ENCODE measurements at regions not wholly inside any gene's neighbourhood (a gene's known extent, or its start where the extent isn't known, plus 50 kb on each side); places are given as distances from the start of the nearest gene placed in this dataset.
"Not testable (repeated sequence)": the region's sequence is repeated elsewhere in the genome, so short reads cannot be mapped to it uniquely, and the experiment has no call there.

DNA sequence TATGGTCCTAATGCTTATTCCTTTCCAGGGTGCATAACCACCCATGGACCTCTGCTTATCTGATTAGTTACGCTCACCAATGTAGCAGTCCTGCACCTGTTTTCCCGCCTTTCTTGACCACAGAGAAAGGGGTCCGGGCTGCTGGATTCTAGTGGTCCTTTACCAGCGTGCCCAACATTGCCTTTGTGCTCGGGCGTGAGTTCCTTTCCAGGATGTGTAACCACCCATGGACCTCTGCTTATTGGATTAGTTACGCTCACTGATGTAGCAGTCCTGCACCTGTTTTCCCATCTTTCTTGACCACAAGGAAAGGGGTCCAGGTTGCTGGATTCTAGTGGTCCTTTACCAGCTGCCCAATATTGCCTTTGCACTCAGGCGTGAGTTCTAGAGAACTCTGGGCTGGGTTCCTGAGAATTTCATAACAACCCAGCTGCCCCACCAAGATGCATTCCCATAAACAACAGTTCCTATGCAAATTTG lies 267.6 kb upstream of the PODXL start:
- TF ChIP-seq, protein P1, sequence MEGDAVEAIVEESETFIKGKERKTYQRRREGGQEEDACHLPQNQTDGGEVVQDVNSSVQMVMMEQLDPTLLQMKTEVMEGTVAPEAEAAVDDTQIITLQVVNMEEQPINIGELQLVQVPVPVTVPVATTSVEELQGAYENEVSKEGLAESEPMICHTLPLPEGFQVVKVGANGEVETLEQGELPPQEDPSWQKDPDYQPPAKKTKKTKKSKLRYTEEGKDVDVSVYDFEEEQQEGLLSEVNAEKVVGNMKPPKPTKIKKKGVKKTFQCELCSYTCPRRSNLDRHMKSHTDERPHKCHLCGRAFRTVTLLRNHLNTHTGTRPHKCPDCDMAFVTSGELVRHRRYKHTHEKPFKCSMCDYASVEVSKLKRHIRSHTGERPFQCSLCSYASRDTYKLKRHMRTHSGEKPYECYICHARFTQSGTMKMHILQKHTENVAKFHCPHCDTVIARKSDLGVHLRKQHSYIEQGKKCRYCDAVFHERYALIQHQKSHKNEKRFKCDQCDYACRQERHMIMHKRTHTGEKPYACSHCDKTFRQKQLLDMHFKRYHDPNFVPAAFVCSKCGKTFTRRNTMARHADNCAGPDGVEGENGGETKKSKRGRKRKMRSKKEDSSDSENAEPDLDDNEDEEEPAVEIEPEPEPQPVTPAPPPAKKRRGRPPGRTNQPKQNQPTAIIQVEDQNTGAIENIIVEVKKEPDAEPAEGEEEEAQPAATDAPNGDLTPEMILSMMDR (IDR thresholded peaks at IDR 0.05; ENCODE audit: insufficient read depth, low read length), result not testable (repeated sequence)
- not testable (repeated sequence) for TF ChIP-seq POLR2AphosphoS5 (IDR thresholded peaks at IDR 0.05; ENCODE audit: low read depth); SPI1 (IDR thresholded peaks at IDR 0.05; ENCODE audit: borderline replicate concordance, low read depth); GABPA (IDR thresholded peaks at IDR 0.05; ENCODE audit: low read depth)
